IPS DF 4.7 (cell line): ENCODE measurements at regions not wholly inside any gene's neighbourhood (a gene's known extent, or its start where the extent isn't known, plus 50 kb on each side); places are given as distances from the start of the nearest gene placed in this dataset.

Experiments
- DNase-seq: peaks from one replicate; pipeline ENCODE4 v3.0.0-alpha.2; 2013; ENCODE audit warnings: low spot score; ENCODE audit errors: extremely low read depth

- no peak for DNase-seq
Measured at GRCh38 chr17:72387969-72388368, 267.1 kb downstream of the SOX9 start.

- DNase-seq = no peak
Measured at GRCh38 chr17:72388765-72389473, 268.1 kb downstream of the SOX9 start.

DNA sequence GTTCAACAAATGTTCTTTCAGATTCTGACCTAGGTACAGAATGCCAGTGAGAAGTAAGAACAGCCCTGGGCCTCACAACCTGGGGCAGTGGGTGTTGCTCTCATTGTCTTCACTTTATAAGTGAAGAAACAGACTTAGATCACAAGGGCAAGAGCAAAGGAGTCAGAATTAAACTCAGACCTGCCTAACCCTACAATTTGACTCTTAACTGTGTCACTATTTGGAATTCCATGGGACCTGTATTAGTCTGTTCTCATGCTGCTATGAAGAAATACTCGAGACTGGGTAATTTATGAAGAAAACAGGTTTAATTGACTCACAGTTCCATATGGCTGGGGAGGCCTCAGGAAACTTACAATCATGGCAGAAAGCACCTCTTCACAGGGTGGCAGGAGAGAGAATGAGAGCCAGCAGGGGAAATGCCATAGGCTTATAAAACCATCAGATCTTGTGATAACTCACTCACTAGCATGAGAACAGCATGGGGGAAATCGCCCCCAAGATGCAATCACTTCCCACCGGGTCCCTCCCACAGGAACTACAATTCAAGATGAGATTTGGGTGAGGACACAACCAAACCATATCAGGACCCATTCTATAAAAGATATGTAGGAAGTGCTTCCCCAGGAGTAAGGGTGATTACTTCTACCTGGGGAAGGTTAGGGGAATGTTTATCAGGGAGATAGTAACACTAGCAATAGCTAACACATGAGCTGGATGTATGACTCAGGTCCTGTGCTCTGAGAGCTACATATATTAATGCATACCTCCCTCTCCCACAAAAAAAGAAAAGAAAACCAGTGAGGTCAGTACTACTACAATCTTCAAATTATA lies 270.1 kb downstream of the SOX9 start:
- no peak for DNase-seq

- no peak for DNase-seq
Measured at GRCh38 chr17:72392056-72393010, 271.5 kb downstream of the SOX9 start.

GRCh38 chr17:72393553-72393952 lies 272.7 kb downstream of the SOX9 start:
- no peak for DNase-seq

DNA sequence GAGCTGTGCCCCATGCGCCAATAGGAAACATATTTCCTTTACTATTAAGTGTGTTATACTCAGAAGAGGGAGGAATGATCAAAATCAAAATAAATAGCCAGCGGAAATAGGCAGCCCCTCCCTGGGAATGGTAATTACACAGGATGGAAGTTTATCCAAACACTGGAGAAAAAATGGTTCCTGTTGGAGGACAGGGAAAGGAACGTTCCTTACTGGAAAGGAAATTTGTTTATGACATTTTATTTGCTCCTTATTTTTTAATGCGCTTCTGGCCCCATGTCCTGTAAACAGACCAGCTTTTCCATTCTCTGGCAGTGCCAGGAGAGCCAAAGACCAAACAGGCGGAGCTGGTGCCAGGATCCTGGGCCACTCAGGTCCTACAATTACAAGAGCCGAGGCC lies 273.7 kb downstream of the SOX9 start:
- no peak for DNase-seq

DNA sequence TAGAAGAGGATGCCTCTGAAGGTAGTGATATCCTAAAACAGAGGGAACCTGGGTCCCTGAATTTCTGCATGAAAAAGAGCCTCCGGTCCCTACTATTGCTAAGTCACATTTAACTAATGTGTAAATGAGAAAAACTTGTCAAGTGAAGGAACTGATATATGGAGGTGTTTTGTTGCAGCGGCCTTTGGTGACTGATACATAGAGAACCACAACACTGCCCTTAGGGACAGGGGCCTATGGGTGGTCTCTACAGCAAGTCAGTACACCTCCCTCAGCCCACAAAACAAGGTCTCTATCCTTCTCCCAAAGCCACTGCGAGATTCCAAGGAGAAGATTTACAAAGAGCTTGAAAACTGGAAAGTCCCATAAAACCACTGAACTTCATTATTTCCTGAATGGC lies 275.3 kb downstream of the SOX9 start:
- DNase-seq = no peak

- no peak for DNase-seq
Measured at GRCh38 chr17:72397223-72397667, 276.4 kb downstream of the SOX9 start.

GRCh38 chr17:72397687-72398086 lies 276.9 kb downstream of the SOX9 start:
- DNase-seq = no peak

- DNase-seq = no peak
Measured at GRCh38 chr17:72399023-72399607, 278.3 kb downstream of the SOX9 start.

- DNase-seq = no peak
Measured at GRCh38 chr17:72399608-72400487, 279.0 kb downstream of the SOX9 start.

GRCh38 chr17:72400488-72400827 lies 279.6 kb downstream of the SOX9 start:
- DNase-seq = no peak

- no peak for DNase-seq
Measured at GRCh38 chr17:72400863-72401262, 280.0 kb downstream of the SOX9 start.

- no peak for DNase-seq
Measured at GRCh38 chr17:72401883-72402726, 281.3 kb downstream of the SOX9 start.

- DNase-seq = no peak
Measured at GRCh38 chr17:72402727-72403210, 281.9 kb downstream of the SOX9 start.

DNA sequence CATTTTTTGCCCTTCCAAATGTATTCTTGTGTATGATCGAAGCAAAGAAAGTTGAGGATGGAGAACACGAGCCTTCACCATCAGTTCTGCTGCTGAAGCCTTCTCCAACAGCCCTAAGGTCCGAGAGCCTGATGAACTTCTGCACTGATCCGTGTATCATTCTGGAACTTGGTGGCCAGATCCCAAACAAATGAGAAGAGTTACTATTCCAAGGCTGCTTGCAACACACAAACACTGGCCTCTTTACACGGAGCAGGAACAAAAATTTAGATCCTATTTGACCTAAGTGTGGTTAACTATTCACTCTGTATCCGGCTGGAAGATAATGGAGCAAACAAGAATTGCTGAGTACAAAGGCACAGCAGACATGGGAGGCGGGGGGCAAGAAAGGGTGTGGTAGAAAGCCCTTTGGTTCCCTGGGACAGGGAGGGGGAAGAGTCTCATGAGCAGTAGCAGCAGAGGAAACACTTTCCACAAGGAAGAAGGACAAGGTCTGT lies 282.9 kb downstream of the SOX9 start:
- no peak for DNase-seq

- DNase-seq = no peak
Measured at GRCh38 chr17:72404872-72405271, 284.1 kb downstream of the SOX9 start.

- DNase-seq = no peak
Measured at GRCh38 chr17:72405662-72406230, 284.9 kb downstream of the SOX9 start.

DNA sequence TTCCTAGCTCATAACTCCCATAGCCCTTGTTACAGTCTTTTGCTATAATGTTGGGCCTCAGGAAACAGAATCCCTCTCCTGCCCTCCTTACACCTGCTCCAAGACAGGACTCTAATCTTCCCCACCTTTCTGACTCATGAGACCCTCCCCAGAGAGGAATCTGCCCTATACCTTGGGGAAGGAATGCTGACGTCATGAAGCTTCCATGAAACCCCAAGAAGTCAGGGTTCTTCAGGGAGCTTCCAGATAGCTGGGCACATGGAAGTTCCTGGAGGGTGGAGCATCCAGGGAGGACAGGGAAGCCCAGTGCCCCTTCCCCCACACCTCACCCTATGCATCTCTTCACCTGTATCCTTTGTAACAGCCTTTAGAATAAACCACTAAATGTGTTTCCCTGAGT lies 285.7 kb downstream of the SOX9 start:
- no peak for DNase-seq
